H9 (cell line): ENCODE measurements at regions not wholly inside any gene's neighbourhood (a gene's known extent, or its start where the extent isn't known, plus 50 kb on each side); places are given as distances from the start of the nearest gene placed in this dataset.

Source experiments
- DNase-seq: peaks from one replicate; pipeline ENCODE4 v3.0.0-alpha.2; 2017
- H2AFZ ChIP-seq: one replicate; pipeline ENCODE4 v1.6.1; 2013; ENCODE audit warnings: mild to moderate bottlenecking, low read length, control low read depth, moderate library complexity
- H2AK5ac ChIP-seq: 2 replicates; pipeline ENCODE4 v1.6.1; 2013; ENCODE audit warnings: low read length, control low read depth, mixed read lengths; ENCODE audit not compliant: insufficient read length
- H2BK120ac ChIP-seq: one replicate; pipeline ENCODE4 v1.6.1; 2013; ENCODE audit warnings: low read depth, mild to moderate bottlenecking, low read length, control low read depth, inconsistent platforms; ENCODE audit not compliant: poor library complexity, severe bottlenecking
- H2BK12ac ChIP-seq: 2 replicates; pipeline ENCODE4 v1.6.1; 2013; ENCODE audit warnings: low read length, control low read depth, mixed read lengths, low read depth; ENCODE audit not compliant: insufficient read length
- H2BK15ac ChIP-seq: 2 replicates; pipeline ENCODE4 v1.6.1; 2013; ENCODE audit warnings: low read depth, low read length, control low read depth
- H2BK20ac ChIP-seq: one replicate; pipeline ENCODE4 v1.6.1; 2013; ENCODE audit warnings: low read depth, mild to moderate bottlenecking, low read length, control low read depth, inconsistent platforms; ENCODE audit not compliant: poor library complexity, severe bottlenecking
- H2BK5ac ChIP-seq: 2 replicates; pipeline ENCODE4 v1.6.1; 2013; ENCODE audit warnings: low read length, control low read depth, mixed read lengths; ENCODE audit not compliant: insufficient read length
- H3K14ac ChIP-seq: 2 replicates; pipeline ENCODE4 v1.6.1; 2013; ENCODE audit warnings: low read length, control low read depth; ENCODE audit not compliant: insufficient read depth
- H3K18ac ChIP-seq: 2 replicates; pipeline ENCODE4 v1.6.1; 2013; ENCODE audit warnings: low read depth, mild to moderate bottlenecking, mixed read lengths, low read length, control low read depth; ENCODE audit not compliant: insufficient read length
- H3K23ac ChIP-seq: 2 replicates; pipeline ENCODE4 v1.6.1; 2013; ENCODE audit warnings: low read length, control low read depth, mixed read lengths, low read depth; ENCODE audit not compliant: insufficient read length
- H3K23me2 ChIP-seq: 2 replicates; pipeline ENCODE4 v1.6.1; 2013; ENCODE audit warnings: low read depth, mild to moderate bottlenecking, mixed read lengths, low read length, control low read depth; ENCODE audit not compliant: insufficient read length, poor library complexity, severe bottlenecking
- H3K27ac ChIP-seq: 2 replicates; pipeline ENCODE4 v1.5.1; 2013; ENCODE audit warnings: low read length, control low read depth, mixed read lengths, low read depth; ENCODE audit not compliant: insufficient read length
- H3K27me3 ChIP-seq: 2 replicates; pipeline ENCODE4 v1.6.1; 2013; ENCODE audit warnings: low read length, control low read depth, inconsistent platforms; ENCODE audit not compliant: insufficient read depth
- H3K4ac ChIP-seq: 2 replicates; pipeline ENCODE4 v1.6.1; 2013; ENCODE audit warnings: low read depth, mild to moderate bottlenecking, control low read depth, inconsistent platforms, low read length, moderate library complexity
- H3K4me1 ChIP-seq: 2 replicates; pipeline ENCODE4 v1.6.1; 2013; ENCODE audit warnings: low read length, control low read depth, inconsistent platforms; ENCODE audit not compliant: insufficient read depth
- H3K4me2 ChIP-seq: 2 replicates; pipeline ENCODE4 v1.6.1; 2013; ENCODE audit warnings: low read length, control low read depth, mixed read lengths; ENCODE audit not compliant: insufficient read length, insufficient read depth
- H3K56ac ChIP-seq: 2 replicates; pipeline ENCODE4 v1.6.1; 2013; ENCODE audit warnings: low read depth, mild to moderate bottlenecking, mixed read lengths, low read length, control low read depth; ENCODE audit not compliant: insufficient read length
- H3K79me1 ChIP-seq: 2 replicates; pipeline ENCODE4 v1.6.1; 2013; ENCODE audit warnings: low read depth, mild to moderate bottlenecking, moderate library complexity, low read length, control low read depth, inconsistent platforms; ENCODE audit not compliant: insufficient read depth, poor library complexity, severe bottlenecking
- H3K79me2 ChIP-seq: 2 replicates; pipeline ENCODE4 v1.6.1; 2013; ENCODE audit warnings: low read length, control low read depth, inconsistent platforms; ENCODE audit not compliant: insufficient read depth
- H3K9ac ChIP-seq: 2 replicates; pipeline ENCODE4 v1.6.1; 2013; ENCODE audit warnings: low read length, control low read depth, mixed read lengths; ENCODE audit not compliant: insufficient read length; ENCODE audit errors: extremely low read depth
- H3K9me3 ChIP-seq: one replicate; pipeline ENCODE4 v1.6.1; 2013; ENCODE audit warnings: low read depth, low read length, inconsistent platforms; ENCODE audit not compliant: control insufficient read depth
- H3T11ph ChIP-seq: one replicate; pipeline ENCODE4 v1.6.1; 2013; ENCODE audit warnings: mild to moderate bottlenecking, low read length, control low read depth, inconsistent platforms
- H4K20me1 ChIP-seq: one replicate; pipeline ENCODE4 v1.6.1; 2013; ENCODE audit not compliant: control insufficient read depth, insufficient read length, insufficient read depth
- H4K5ac ChIP-seq: 2 replicates; pipeline ENCODE4 v1.6.1; 2013; ENCODE audit warnings: low read depth, mild to moderate bottlenecking, mixed read lengths, low read length, control low read depth; ENCODE audit not compliant: insufficient read length
- H4K8ac ChIP-seq: replicated peaks from 2 replicates; pipeline ENCODE4 v1.6.1; 2013; ENCODE audit warnings: low read length, control low read depth, mixed read lengths, low read depth; ENCODE audit not compliant: insufficient read length
- H4K91ac ChIP-seq: 2 replicates; pipeline ENCODE4 v1.6.1; 2013; ENCODE audit warnings: low read depth, mild to moderate bottlenecking, moderate library complexity, mixed read lengths, low read length, control low read depth; ENCODE audit not compliant: insufficient read length
- H3K27ac Mint-ChIP-seq, 3 experiments: 2 replicates in 2 of 3; 3 replicates in 1 of 3; pipeline ENCODE4 v1.8.0; 2020 to 2021; ENCODE audit warnings: mixed read lengths in 3 of 3, mild to moderate bottlenecking in 1 of 3, moderate library complexity in 1 of 3
- H3K27me3 Mint-ChIP-seq: 2 replicates; pipeline ENCODE4 v1.8.0; 2021; ENCODE audit warnings: low read depth, mild to moderate bottlenecking, moderate library complexity, mixed read lengths
- H3K36me3 Mint-ChIP-seq, 3 experiments: 2 replicates in 2 of 3; 3 replicates in 1 of 3; pipeline ENCODE4 v1.8.0; 2020 to 2021; ENCODE audit warnings: low read depth in 3 of 3, mixed read lengths in 3 of 3; ENCODE audit not compliant: insufficient read depth in 1 of 3
- H3K4me1 Mint-ChIP-seq, 2 experiments: 2 replicates each; pipeline ENCODE4 v1.8.0; 2020; ENCODE audit warnings: mixed read lengths in 2 of 2
- H3K4me3 Mint-ChIP-seq, 2 experiments: 2 replicates in 1 of 2; 3 replicates in 1 of 2; pipeline ENCODE4 v1.8.0; 2020 to 2021; ENCODE audit warnings: mild to moderate bottlenecking in 2 of 2, mixed read lengths in 2 of 2, moderate library complexity in 1 of 2
- H3K9me3 Mint-ChIP-seq, 2 experiments: 2 replicates in 1 of 2; 3 replicates in 1 of 2; pipeline ENCODE4 v1.8.0; 2020; ENCODE audit warnings: mild to moderate bottlenecking in 2 of 2, mixed read lengths in 2 of 2, moderate library complexity in 1 of 2
- CTCF ChIP-seq: fragments of 200-600 bp; sonication (generic); conservative IDR thresholded peaks from 3 replicates; pipeline ENCODE4 v1.8.0; 2021; ENCODE audit warnings: antibody characterized with exemption, mild to moderate bottlenecking
- WGBS: extraction: QIAGEN DNeasy Blood & Tissue Kit; methylation state at CpG from one replicate; pipeline ENCODE4 v1.1.7; 2013; ENCODE audit warnings: missing lambda C conversion rate, low lambda C conversion rate, mixed read lengths; ENCODE audit not compliant: insufficient read length; ENCODE audit errors: extremely low coverage; 5-methylcytosine and 5-hydroxymethylcytosine counted together

DNA sequence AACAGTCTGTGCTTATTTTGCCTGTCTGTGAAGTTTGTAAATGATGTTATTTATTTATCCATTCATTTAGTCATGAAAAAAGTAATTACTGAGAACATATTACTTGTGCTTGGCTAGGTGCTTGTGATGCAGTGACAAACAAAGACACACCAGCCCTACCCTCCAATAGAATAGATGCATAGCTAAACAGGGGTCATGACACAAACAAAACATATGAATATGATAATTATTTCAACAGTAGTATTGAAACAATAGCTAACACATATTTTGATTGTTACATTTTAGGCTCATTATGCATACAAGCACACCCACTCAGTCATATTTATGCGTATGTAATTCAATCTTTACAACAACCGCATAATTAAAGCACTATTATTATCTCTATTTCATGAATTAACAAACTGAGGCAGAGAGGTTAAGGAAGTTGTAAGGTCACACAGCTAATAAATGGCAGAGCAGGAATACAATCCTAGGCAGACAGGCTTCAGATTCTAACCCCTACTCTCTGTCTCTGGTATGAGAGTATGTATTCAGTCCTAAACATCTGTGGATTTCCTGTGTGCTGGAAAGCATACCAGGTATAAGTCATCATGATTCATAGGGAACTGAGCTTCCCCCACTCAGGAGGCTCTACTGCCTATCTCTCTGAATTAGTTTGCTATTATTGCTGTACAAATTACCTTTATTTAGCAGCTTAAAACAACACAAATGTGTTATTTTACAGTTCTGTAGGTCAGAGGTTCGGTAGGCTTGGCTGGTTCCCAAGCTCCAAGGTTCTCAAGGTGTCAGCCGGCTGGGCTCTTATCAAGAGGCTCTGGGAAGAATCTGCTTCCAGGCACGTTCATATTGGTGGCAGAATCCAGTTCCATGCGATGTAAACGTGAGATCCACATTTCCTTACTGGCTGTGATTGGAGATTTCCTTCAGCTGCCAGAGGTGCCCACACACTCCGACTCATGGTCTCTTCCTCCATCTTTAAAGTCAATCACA lies 509.4 kb downstream of the GALC start:
- Histone ChIP-seq H2BK5ac (no peak overlapping the region), H2BK15ac (no peak overlapping the region), H4K91ac (no peak overlapping the region), H3K27ac (no peak overlapping the region), H3K9ac (no peak overlapping the region), H3K56ac (no peak overlapping the region), H3K18ac (no peak overlapping the region), H3K23me2 (no peaks in the 10 kb centered on the region), H4K20me1 (no peaks in the 10 kb centered on the region), H3K23ac (no peak overlapping the region), H3K4ac (no peak overlapping the region), H2AFZ (no peak overlapping the region), H3K14ac (no peak overlapping the region), H2AK5ac (no peak overlapping the region), H3K27me3 (no peaks in the 10 kb centered on the region), H2BK12ac (no peak overlapping the region), H2BK120ac (no peak overlapping the region), H2BK20ac (no peak overlapping the region), H3T11ph (no peak overlapping the region), H4K8ac (no peak overlapping the region), H3K9me3 (no peaks in the 10 kb centered on the region), H3K79me2 (no peaks in the 10 kb centered on the region), H3K4me2 (no peak overlapping the region), H4K5ac (no peak overlapping the region), H3K79me1 (no peaks in the 10 kb centered on the region), H3K4me1 (no peaks in the 10 kb centered on the region)
- no peak for DNase-seq
- H3K4me1 Mint-ChIP-seq: no peaks in the 10 kb centered on the region
- WGBS: no CpG with 5 or more reads among the region's 8 CpGs
- H3K27ac Mint-ChIP-seq: no peak overlapping the region
- H3K27me3 Mint-ChIP-seq: no peaks in the 10 kb centered on the region
- H3K4me3 Mint-ChIP-seq: no peak overlapping the region
- H3K36me3 Mint-ChIP-seq: no peaks in the 10 kb centered on the region
- H3K9me3 Mint-ChIP-seq: no peaks in the 10 kb centered on the region; a peak in 1 of 5 replicates
- TF ChIP-seq CTCF: no peak
